NCI-H748 treated with DMSO at 0.1 percent for 48 hours (cell line): ENCODE measurements at regions not wholly inside any gene's neighbourhood (a gene's known extent, or its start where the extent isn't known, plus 50 kb on each side); places are given as distances from the start of the nearest gene placed in this dataset.

ENCODE experiments used
- DNase-seq: peaks from one replicate; lab custom pipeline; 2025; lab: John Stamatoyannopoulos, UW

DNA sequence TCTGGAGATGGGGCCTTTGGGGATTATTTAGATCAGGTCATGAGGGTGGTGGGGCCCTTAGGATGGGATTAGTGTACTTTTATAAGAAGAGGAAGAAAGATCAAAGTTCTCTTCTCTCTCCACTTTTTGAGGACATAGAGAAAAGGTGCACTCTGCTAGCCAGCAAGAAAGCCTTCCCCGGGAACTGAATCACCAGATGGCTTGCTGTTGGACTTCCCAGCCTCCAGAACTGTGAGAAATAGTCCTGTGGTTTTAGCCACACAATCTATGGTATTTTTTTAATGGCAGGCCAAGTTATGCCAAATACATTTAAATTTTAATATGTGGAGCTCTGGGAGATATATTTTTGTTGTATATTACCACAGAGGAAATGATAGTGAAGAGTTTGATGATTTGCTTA, 385.8 kb downstream of the KLF12 start:
- no peak for DNase-seq

DNA sequence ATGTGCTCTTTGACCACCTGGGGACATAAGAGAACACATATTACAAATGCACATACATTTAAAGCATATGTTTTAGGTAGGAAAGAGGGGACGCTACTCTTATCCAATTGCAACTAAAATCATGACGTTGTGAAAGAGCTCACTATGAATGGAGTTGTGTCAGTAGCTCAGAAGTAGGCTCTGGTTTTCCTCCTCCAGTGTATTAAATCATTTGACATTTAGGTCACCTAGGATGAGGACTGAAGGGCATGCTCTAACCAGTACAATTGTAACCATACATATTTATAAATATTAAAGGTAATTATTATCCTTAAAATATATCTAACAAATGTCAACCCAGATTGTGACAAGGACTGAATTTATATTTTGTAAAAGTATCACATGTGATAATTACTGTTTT, 389.0 kb downstream of the KLF12 start:
- DNase-seq: no peak

DNA sequence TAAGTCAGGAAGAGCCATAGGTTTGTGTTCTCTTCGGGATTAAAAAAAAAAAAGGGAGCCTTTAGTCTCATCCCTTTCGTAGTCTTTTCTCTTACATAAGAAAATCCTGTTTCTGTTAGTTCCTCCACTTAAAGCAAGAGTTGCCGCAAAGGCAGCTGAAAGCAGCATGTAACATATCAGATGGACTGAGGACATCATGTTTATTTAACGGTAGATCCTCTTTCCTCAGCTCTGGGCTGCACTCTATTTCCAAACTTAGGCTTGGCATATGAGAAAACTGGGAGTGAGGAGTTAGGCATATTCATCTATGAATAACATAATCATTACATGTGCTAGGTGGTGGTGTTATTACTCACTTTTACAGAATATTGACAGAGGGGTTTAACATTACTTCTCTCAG, 391.2 kb downstream of the KLF12 start:
- no peak for DNase-seq

DNA sequence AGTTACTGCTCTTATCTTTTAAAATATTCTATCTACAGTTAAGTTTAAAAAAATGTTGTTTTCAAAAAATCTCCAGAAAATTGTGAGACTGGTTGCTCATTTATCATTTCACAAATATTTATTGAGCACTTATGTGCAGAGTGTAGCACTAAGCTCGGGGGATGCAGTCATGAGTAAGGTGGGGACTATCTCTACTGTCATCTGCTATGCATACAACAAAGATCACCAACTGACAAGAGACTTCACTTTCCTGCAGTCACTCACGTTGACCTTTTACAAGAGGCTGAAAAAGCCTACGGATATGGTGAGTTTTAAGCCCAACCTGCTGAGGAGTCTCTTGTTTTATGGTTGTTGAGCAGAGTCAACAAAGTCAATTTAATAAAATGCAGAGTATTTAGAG, 392.5 kb downstream of the KLF12 start:
- DNase-seq: no peak

DNA sequence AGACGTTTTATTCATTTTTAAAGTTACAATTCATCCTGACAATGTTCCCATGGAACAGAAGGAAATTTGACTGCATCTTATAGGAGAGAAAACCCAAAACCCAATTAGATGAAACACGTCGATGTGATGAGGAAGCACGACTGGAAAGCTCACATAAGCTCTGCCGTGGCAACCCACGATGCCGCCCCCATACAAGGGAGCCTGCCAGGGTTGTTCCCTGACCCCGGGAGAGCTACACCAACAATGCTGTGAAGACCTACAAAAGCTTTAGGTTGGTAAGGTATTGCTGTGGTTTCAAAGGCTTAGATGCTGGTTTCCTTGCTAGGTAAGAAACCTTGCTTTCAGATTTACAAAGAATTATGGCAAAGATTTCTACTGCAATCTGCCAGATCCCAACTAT, 393.1 kb downstream of the KLF12 start:
- DNase-seq: no peak

DNA sequence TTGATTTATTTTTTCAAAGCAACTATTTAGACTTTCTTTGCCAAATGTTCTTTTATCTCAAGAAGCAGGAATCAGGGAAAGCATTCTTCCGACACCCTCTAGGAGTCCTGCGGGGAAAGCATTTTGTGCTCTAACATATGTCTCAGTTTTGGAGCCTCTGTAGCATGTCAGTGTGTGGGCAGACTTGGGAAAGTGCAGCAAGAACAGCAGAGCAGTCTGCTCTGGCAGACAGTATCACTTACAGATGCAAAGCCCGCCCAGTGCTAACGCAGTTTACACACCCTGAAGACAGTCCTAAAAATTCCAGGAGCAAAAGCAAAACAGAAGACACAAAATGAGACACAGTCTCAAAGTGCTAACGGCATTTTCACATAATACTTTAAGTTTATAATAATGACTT, 393.5 kb downstream of the KLF12 start:
- DNase-seq: no peak

DNA sequence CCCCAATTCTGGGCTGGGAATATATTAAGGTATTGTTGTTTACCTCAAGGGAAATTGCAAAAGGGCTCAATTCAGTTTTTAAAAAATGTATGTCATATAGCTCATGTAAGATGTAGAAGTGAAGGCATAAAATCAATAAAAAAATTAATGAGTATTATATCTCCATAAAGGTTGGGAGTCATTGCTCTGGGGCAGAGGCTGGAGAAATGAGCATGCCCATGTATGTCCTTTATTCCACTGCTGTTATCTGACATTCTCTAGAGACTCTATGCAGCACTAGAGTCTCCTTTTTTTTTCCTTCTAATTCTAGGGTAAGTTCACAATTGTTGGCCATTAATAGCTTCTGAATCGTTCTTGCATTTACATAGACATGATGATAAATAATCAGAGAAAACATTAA, 394.8 kb downstream of the KLF12 start:
- no peak for DNase-seq

DNA sequence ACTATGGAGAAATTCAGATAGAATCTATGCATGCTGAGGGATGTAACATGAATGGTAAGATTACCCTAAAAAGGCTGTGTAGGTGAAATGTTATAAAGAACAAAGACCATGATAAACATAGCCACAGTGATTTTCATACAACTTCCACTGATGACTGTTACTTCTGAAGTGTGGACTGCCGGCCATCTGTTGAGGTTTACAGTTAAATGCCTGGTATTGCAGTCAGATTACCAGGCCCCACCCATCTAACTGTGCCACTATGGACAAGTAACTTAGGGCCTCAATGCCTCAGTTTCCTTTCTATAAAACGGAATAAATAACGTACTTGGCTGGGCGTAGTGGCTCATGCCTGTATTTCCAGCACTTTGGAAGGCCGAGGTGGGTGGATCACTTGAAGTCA, 395.6 kb downstream of the KLF12 start:
- DNase-seq: no peak

DNA sequence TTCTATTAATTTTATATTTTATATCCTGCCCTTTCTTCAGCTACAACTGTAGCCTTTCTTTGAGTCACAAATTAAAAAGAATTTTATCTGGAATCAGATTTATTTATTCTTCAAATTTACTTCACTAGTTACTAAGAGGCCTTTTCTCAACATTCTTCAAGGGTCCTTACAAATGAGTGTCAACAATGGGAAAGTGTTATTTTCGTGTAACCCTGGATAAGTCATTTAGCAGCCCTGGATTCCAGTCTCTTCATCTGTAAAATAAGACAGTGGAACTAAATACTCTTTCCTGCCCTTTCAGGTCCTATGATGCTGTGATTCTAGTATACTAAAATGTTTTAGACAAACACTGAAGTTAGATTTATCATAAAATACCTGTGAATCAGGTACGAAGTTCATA, 397.0 kb downstream of the KLF12 start:
- DNase-seq: no peak

DNA sequence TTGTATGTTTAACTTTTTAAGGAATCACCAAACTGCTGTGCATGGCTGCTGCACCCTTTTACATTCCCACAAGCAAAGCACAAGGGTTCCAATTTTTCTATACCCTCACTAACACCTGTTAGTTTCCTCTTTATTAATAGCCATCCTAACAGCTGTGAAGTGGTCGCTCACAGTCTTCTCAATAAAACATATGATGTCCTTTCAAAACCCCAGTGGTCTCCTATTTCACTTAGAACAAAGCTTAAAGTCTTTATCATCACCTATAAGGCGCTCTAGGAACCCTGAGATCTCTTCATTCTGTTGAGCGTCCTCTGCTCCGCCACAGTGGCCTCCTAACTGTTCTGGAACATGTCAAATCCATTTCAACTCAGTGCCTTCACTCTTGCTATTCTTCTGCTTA, 400.5 kb downstream of the KLF12 start:
- DNase-seq: no peak

DNA sequence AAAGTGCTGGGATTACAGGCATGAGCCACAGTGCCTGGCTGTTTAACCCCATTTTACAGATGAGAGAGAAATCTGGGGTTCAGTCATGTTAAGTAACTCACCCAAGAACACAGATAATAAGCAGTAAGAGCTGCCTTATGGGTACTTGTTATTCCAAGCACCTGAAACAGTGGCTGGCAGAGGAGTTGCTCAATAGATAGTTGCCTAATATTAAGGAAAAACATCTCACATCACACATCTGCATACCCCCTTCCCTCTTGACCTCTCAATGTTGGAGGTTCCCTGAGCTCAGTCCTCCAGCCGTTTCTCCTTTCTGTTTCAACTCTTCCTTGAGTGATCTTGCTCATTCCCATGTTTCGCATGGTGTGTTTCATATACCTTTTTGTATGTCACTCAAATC, 401.9 kb downstream of the KLF12 start:
- DNase-seq: no peak

DNA sequence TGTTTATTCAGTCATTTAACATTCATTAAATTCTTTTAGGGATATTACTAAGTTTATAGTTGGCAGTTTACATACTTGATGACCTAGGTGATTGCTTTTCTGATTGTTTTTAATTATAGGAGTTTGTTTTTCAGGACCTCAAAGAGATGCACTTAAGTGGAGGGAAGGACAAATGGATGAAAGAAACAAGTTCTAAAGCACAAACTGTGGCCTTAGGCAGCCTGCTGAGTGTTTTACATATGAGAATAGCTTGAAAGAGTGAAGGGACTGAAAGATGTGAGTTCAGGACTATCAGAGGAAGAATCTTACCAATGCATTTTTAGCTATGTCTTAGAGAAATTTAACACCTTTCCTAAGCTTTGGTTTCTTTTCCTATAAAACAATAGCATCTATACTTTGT, 402.6 kb downstream of the KLF12 start:
- no peak for DNase-seq

DNA sequence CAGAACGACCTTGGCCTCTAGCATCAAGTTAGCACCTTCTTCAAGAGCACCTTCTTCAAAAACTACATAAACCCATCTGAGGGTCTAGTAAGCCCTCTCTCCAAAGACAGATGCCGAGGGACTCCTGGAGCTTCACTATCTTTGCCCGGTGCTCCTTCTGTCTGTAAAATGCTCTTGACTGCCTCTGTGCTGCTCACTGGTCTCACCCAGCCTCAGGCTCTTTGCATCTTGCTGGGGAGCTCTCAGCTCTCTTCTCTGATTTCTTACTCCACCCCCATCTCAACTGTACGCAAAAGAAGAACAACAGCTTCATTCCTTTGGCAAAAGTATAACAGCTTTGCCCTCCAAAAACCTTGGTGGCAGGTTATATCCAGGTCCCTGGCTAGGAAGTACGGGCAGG, 404.2 kb downstream of the KLF12 start:
- DNase-seq: no peak

DNA sequence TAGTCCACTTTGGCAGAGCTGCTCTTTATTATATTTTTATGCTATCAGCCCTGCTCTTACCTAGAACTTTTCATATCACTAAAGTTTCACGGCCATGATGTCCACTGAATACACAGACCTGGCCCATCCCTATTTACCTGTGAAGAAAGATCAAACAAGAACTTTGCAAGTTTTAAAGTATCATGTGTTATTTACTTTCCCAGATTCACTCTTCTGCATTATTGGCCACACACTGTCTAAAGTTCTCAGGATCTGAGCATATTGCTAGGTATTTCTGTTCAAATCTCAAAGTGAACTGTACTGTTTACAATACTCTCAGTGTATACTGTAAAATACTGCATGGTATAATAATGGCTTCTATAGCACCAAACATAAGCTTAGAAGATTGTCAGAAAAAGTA, 405.2 kb downstream of the KLF12 start:
- DNase-seq: no peak

DNA sequence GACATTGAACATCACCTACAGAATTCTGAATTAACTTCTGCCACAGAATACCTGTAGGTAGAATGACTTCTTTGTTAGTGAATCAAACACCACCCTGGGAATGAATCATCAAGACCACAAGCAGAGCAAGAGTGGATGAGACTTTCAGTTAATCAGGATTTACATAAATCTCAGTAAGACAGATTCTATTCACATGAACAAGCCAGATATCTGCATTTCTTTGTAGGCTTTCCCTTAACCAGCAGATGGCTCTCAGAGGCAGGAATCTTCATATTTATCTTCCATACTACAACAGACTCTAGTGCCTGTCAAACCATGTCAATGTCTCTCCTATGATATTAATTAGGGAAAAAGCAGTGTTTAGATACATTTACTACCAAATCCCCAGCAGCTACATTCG, 412.1 kb downstream of the KLF12 start:
- DNase-seq: no peak

DNA sequence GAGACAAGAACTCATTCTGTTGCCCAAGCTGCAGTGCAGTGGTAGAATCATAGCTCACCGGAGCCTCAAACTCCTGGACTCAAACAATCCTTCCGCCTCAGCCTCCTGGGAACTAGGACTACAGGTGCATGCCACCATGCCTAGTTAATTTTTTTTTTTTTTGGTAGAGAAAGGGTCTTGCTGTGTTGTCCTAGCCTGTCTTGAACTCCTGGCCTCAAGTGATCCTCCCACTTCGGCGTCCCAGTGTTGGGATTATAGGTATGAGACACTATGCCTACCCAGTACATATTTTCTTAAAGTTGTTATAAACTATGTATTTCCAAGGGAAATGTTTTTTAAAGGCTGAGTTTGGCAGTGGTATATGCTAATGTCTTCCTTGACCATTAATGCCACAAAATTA, 412.6 kb downstream of the KLF12 start:
- DNase-seq: no peak

DNA sequence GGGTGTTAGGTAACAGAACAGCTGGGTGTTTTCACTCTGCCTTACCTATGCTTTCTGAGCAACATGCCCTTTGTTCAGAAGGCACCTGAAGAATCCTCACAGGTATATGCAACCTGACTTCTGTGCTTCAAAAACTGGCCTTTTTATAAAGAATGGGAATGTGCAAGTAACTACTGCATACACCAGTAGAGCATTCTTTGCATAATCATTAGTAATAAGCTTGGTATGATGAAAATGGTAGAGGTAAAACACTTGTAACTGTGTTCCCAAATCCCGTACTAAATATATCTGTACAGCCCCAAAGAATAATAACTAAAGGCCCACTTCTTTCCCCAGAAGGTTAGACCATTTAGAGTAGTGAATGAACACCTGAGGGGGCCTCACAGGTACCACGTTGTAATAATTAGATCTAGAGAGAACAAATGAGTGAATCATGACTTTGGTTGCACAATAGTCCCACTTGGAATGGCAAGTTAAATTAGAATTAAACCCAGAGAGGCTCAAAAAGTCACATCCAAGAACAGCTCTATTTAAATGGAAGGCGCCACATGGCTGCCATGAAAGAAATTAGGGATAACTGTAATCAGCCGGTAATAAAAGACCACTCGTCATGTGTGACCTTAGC, 413.9 kb downstream of the KLF12 start:
- DNase-seq: no peak

DNA sequence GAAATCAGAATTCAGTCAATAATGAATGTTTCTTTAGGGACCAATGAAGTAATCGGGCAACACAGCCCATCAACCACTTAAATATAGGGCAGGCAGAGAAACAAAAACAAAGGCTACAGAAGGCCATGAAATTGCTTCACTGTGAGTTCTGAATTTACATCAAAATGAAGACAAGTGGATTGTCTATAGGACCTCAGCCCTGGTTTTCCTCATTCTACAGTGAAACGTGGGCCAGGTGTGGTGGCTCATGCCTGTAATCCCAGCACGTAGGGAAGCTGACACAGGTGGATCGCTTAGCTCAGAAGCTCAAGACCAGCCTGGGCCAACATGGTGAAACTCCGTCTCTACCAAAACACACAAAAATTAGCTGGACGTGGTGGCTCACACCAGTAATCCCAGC, 416.0 kb downstream of the KLF12 start:
- DNase-seq: no peak

DNA sequence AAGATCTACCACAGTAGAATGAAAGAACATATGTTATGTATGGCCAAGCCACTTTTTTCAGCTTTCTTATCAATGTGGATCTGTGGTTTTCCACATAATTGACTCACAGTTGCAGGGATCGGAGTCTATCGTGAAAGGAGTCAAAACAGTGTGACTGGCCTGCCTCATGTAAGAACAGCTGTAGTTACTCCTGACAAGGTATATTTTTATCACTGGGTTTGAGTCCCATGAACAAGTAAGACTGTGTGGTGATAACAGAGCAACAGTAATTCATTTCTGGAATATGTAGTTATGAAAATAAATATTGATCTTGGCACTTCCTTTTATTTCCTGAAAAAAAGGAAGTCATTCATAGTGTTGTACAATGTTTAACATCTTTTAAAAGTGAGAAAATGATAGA, 416.6 kb downstream of the KLF12 start:
- DNase-seq: no peak

DNA sequence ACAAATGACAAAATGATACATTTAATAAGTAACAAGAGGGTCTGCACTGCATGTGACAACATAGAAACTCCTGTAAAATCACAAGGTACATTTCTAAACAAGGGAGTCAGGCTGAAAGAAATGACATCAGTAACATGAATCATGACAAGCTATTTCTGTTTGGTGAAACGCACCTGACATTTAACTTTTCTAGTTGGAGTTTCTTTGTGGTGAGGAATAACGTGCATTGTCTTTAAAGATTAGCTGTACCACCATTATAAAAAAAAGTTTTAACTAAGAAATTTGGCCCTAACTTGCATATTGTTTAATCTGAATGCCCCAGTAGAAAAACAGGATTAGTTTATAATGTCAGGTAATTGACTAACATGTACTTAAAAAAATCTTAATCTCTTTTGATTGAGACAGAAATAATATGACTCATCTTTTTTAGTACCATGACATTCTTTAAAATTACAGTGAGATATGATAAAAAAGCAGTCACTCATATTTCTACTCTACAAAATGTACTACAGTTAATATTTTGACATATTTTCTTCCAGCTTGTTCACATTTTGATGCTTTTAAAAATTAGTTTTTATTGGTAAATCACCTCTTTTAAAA, 418.2 kb downstream of the KLF12 start:
- no peak for DNase-seq

DNA sequence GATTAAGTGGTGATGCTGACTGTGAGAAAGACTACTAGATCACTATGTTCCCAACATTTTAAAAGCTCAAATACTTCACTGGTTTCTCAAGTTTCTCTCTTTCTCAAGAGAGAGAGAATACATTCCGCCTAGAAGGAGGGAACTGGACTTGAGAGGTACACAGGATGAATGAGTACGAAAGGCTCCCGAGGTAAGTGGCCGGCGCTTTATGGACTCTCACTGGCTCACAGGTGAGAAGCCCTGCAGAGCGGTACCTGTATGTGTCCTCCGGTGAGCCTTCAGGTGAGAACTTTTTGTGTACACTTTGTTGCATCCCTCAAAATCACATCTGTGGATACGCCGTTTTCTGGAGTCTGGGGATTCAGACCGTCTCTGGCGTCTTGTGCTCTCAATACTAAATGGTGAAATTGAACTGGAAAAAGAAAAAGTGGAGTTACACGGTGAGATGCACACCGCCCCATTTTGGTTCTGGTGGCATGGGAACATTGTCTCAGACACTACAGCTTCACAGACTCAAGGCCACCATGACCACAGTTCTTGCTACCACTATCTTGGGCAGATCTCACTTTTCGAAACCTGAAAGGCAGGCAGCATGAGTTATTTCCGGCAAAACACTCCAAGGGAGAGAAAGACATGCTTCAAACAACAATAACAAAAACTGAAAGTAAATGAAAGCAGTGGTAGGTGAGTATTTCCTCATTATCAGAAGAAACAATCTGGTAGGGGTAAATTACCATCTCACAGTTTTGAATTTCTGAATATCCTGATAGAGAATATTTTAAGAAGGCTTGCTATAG, 418.9 kb downstream of the KLF12 start:
- no peak for DNase-seq

DNA sequence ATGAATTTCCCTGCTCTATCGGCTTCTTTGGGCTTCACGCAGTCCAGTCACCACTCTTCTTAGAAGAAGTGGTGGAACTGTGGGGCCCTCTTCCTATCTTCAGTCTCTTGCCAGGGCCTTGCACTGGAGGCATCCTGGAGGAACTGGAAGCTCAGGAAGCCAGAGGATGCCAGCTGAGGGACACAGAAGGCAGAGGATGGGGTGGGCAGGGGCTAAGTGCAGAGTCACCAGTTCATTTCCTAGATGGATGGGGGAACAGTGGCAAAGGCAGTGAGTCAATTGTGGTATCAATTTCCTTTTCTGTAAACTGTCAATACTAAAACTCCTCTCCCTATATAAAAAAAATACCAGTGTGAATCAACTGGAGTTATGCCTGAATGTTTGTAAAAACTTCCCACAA, 419.7 kb downstream of the KLF12 start:
- no peak for DNase-seq

DNA sequence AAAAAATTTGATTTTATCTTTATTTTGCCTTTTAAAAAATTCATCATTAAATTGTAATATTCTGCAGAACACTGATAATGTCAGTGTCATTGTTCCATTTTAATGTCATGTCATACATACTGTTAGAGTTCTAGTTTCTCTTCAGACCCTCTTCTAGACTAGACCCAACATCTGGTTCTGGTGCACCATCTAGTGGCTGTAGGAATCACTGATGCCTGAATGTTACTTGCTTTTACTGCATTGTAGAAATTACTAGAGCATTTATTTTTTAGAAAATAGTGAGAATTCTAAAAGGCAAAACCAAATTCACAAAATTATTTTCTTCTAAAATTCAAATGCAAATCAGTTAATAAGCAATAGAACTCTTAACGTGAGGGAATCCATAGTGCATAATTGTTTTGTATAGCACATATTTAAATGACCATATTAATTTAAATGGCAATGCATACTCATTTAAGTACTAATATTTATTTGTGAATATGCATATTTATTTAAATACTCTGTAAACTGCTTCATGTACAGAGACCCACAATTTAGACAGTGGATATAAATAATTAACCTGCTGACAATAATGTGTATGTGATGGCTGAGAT, 425.7 kb downstream of the KLF12 start:
- peak; percentile 89 for DNase-seq
